Sigmoid colon (tissue), 4 donors: ENCODE measurements at regions not wholly inside any gene's neighbourhood (a gene's known extent, or its start where the extent isn't known, plus 50 kb on each side); places are given as distances from the start of the nearest gene placed in this dataset.

Source experiments
- POLR2A ChIP-seq, 2 donors: fragments of 450-650 bp; IDR thresholded peaks; one replicate each; pipeline ENCODE4 v1.6.1; 2016; ENCODE audit warnings: antibody characterized with exemption in 2 of 2, mild to moderate bottlenecking in 2 of 2, moderate library complexity in 2 of 2
- POLR2AphosphoS5 ChIP-seq, 4 donors: sonication (generic); formaldehyde crosslinking; IDR thresholded peaks; one replicate each; pipeline ENCODE4 v1.6.1; 2017; ENCODE audit warnings: antibody characterized with exemption in 4 of 4
- TF ChIP-seq, protein P1 (sequence below), 4 experiments: fragments of 450-650 bp in 3 of 4; fragments of 200-600 bp in 1 of 4; IDR thresholded peaks; one replicate each; pipeline ENCODE4 v1.5.1; 2016 to 2019; ENCODE audit warnings: antibody characterized with exemption in 4 of 4, mild to moderate bottlenecking in 3 of 4, moderate library complexity in 2 of 4

DNA sequence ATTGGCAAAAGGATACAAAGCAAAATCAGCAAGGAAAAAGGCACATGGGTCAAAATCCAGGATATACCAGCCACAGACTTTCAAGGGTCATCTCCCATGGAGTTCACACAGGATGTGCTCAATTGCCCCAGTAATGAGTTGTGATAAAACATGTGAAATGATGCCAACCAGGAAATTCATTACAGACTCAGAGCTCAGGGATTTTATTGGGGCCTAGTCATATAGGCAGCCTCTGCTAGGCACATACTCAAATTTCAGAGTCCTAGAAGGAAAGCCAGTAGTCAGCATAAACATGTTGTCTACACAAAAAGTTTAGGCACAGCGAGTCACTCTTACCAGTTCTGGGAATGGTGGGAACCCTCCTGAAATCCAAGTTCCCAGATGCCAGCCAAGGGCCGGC, 64.4 kb upstream of the OSBPL8 start:
- TF ChIP-seq, protein P1, sequence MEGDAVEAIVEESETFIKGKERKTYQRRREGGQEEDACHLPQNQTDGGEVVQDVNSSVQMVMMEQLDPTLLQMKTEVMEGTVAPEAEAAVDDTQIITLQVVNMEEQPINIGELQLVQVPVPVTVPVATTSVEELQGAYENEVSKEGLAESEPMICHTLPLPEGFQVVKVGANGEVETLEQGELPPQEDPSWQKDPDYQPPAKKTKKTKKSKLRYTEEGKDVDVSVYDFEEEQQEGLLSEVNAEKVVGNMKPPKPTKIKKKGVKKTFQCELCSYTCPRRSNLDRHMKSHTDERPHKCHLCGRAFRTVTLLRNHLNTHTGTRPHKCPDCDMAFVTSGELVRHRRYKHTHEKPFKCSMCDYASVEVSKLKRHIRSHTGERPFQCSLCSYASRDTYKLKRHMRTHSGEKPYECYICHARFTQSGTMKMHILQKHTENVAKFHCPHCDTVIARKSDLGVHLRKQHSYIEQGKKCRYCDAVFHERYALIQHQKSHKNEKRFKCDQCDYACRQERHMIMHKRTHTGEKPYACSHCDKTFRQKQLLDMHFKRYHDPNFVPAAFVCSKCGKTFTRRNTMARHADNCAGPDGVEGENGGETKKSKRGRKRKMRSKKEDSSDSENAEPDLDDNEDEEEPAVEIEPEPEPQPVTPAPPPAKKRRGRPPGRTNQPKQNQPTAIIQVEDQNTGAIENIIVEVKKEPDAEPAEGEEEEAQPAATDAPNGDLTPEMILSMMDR (IDR thresholded peaks at IDR 0.05), result no peak
- no peak for TF ChIP-seq POLR2A (IDR thresholded peaks at IDR 0.05)
- no peak for TF ChIP-seq POLR2AphosphoS5 (IDR thresholded peaks at IDR 0.05)
